Body of pancreas (tissue), 4 donors: ENCODE measurements at regions not wholly inside any gene's neighbourhood (a gene's known extent, or its start where the extent isn't known, plus 50 kb on each side); places are given as distances from the start of the nearest gene placed in this dataset.

Experiments used
- CTCF ChIP-seq, 7 experiments: fragments of 450-650 bp in 4 of 7; fragments of 200-600 bp in 3 of 7; sonication (generic) in 3 of 7; IDR thresholded peaks; one replicate each; pipeline ENCODE4 v1.5.1; 2016 to 2019; ENCODE audit warnings: antibody characterized with exemption in 7 of 7
- POLR2A ChIP-seq, 3 donors: fragments of 450-650 bp; IDR thresholded peaks; one replicate each; pipeline ENCODE4 v1.6.1; 2016; ENCODE audit warnings: antibody characterized with exemption in 3 of 3, mild to moderate bottlenecking in 2 of 3

GRCh38 chr14:22036541-22037239, 363.1 kb upstream of the OR4E1 start:
- no peak for TF ChIP-seq CTCF (IDR thresholded peaks at IDR 0.05)
- TF ChIP-seq POLR2A (IDR thresholded peaks at IDR 0.05): no peak
